ENCODE measurements at regions not wholly inside any gene's neighbourhood (a gene's known extent, or its start where the extent isn't known, plus 50 kb on each side); places are given as distances from the start of the nearest gene placed in this dataset.
A peak's percentile ranks its signal among the peaks of the same experiment; 100 is the strongest.

DNA sequence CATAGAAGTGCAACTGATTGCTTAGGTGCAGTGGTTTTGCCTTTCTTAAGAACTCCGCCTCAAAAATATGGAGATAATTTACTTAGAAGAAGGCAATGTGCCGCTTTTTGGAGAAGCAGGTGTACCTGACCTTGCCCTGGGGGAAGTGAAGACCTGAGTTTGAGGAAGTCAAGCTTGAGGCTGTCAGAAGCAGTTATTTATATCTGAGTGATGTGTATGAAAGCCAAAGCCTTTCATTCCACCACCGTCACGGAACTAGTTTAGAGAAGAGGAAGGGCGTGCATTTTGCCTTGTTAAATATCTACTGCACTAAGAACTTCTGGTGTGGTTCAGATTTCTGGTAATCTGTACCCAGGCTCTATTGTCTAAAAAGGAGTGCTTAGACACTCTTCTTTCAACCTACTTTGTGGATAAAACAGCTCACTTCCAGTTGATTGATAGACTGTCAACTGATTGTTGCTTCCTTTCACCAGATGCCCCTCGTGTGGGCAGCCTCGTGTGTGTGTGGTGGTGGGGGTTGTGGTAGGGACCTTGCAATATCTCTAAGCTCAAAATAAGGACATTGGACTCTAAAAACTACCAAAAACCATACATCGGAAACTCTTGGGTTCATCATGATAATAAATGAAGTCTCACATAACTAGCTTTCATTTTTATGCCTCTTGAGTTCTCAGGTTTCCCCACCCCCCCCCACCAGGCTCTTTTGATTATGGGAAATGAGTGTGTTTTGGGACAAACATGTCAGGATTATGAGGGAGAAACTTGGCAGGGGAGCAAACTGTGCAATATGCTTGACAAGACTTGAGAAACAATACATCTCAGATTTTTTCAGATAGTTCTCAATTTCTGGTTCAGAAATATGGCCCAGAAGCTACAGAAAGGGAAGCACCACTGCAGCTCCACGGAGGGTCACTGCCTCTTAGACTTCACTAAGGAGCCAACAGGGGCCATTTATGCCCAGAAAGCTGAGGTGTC is 78.6 kb downstream of the ARF6 start:
- Histone ChIP-seq H3K27me3 (ENCODE audit: control insufficient read depth in 2 of 2, insufficient read depth in 2 of 2, low read length in 2 of 2) (no peaks in the 10 kb centered on the region), H3K9ac (ENCODE audit: low read depth in 1 of 2, low read length in 2 of 2) (peak overlapping the region; percentile 65 to 69), H3K9me3 (ENCODE audit: control insufficient read depth in 2 of 2, low read length in 2 of 2) (no peaks in the 10 kb centered on the region), H3K27ac (ENCODE audit: low read depth in 2 of 2, low read length in 2 of 2) (peak overlapping the region; percentile 95 to 97), H3K4me1 (ENCODE audit: control insufficient read depth in 2 of 2, insufficient read depth in 2 of 2, low read length in 2 of 2) (peaks cover 55 to 58% of the 10 kb centered on the region in 2 donors), H3K36me3 (ENCODE audit: control insufficient read depth in 2 of 2, insufficient read depth in 2 of 2, low read length in 2 of 2) (no peaks in the 10 kb centered on the region), H3K4me3 (ENCODE audit: low read length in 2 of 2) (peak overlapping the region; percentile 36 to 62)

DNA sequence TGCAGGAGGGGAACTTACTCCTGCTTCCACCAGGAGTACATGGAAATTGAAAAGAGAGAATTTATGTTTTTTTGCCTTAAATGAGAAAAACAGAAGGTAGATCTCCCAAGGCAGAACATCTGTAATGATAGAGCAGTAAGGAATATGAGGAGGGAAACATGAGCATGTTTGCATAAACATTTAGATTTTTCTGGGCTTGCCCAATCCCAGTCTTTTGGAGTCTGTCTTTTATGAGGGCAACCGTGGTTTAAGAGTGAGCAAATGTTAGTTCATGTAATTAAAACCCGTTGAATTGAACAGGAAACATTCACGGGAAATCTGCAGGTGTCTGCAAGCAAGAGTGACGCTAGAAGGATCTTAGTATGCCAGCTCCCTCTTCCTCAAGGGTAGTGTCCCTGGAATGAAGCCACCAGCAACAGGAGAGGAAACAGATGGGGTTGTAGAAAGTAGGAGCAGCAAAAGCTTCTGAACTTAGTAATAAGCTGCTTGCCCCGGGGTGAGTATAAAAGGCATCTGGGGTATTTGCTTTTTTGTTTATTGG is 79.3 kb downstream of the ARF6 start:
- peak overlapping the region; percentile 95 to 97 for H3K27ac ChIP-seq (ENCODE audit: low read depth in 2 of 2, low read length in 2 of 2)
- no peaks in the 10 kb centered on the region for H3K9me3 ChIP-seq (ENCODE audit: control insufficient read depth in 2 of 2, low read length in 2 of 2)
- no peaks in the 10 kb centered on the region for H3K27me3 ChIP-seq (ENCODE audit: control insufficient read depth in 2 of 2, insufficient read depth in 2 of 2, low read length in 2 of 2)
- H3K4me3 ChIP-seq (ENCODE audit: low read length in 2 of 2): peak overlapping the region; percentile 51 to 62
- peaks cover 57 to 58% of the 10 kb centered on the region in 2 donors for H3K4me1 ChIP-seq (ENCODE audit: control insufficient read depth in 2 of 2, insufficient read depth in 2 of 2, low read length in 2 of 2)
- peak overlapping the region; percentile 52 to 65 for H3K9ac ChIP-seq (ENCODE audit: low read depth in 1 of 2, low read length in 2 of 2)
- no peaks in the 10 kb centered on the region for H3K36me3 ChIP-seq (ENCODE audit: control insufficient read depth in 2 of 2, insufficient read depth in 2 of 2, low read length in 2 of 2)

DNA sequence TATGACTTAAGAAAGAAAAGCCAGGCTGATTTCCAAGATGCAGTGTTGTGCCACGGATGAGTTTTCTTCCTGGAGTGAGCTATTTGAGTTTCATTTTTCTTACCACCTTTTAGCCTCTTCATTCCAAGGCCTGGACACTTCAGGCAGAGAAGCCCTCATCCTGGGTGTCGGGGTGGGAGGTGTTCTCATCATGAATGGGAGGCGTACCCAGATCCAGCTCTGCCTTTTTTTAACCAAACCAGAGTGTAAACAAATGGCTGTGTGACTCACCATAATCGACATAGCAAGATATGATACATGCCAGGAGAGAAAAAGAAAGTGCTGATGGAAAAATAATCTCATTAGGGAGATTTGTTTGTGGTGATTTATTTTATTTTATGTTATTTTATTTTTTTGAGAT is 79.9 kb downstream of the ARF6 start:
- Histone ChIP-seq H3K9me3 (ENCODE audit: control insufficient read depth in 2 of 2, low read length in 2 of 2) (no peaks in the 10 kb centered on the region), H3K4me3 (ENCODE audit: low read length in 2 of 2) (peak overlapping the region; percentile 51 to 62), H3K27ac (ENCODE audit: low read depth in 2 of 2, low read length in 2 of 2) (peak overlapping the region; percentile 95 to 97), H3K36me3 (ENCODE audit: control insufficient read depth in 2 of 2, insufficient read depth in 2 of 2, low read length in 2 of 2) (no peaks in the 10 kb centered on the region), H3K4me1 (ENCODE audit: control insufficient read depth in 2 of 2, insufficient read depth in 2 of 2, low read length in 2 of 2) (peaks cover 62 to 65% of the 10 kb centered on the region in 2 donors), H3K27me3 (ENCODE audit: control insufficient read depth in 2 of 2, insufficient read depth in 2 of 2, low read length in 2 of 2) (no peaks in the 10 kb centered on the region), H3K9ac (ENCODE audit: low read depth in 1 of 2, low read length in 2 of 2) (peak overlapping the region; percentile 52 to 65)

DNA sequence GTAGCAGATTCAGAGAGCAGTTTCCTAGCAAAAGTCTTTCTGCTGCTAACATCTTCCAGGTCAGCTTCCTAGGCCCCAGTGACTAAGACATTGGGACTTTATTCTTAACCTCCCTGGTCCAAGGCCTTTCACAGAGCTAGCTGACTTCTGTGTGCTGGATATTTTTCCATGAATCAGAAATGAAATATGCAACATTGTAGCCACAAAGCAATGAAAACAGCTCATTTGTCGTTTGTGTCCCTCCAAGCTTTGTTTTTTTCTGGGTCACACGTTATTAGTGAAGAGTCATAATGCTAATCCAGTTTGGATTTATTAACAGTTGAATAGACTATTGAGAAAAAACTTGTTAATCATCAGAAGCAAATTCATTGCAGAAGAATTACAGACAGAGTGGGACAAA is 82.4 kb downstream of the ARF6 start:
- H3K27ac ChIP-seq (ENCODE audit: low read depth in 2 of 2, low read length in 2 of 2): peak overlapping the region; percentile 73 to 74
- peaks cover 60% of the 10 kb centered on the region in 2 donors for H3K4me1 ChIP-seq (ENCODE audit: control insufficient read depth in 2 of 2, insufficient read depth in 2 of 2, low read length in 2 of 2)
- H3K4me3 ChIP-seq (ENCODE audit: low read length in 2 of 2): no peak overlapping the region
- H3K9ac ChIP-seq (ENCODE audit: low read depth in 1 of 2, low read length in 2 of 2): peak overlapping the region; percentile 0 to 14
- no peaks in the 10 kb centered on the region for H3K36me3 ChIP-seq (ENCODE audit: control insufficient read depth in 2 of 2, insufficient read depth in 2 of 2, low read length in 2 of 2)
- H3K27me3 ChIP-seq (ENCODE audit: control insufficient read depth in 2 of 2, insufficient read depth in 2 of 2, low read length in 2 of 2): no peaks in the 10 kb centered on the region
- H3K9me3 ChIP-seq (ENCODE audit: control insufficient read depth in 2 of 2, low read length in 2 of 2): no peaks in the 10 kb centered on the region

DNA sequence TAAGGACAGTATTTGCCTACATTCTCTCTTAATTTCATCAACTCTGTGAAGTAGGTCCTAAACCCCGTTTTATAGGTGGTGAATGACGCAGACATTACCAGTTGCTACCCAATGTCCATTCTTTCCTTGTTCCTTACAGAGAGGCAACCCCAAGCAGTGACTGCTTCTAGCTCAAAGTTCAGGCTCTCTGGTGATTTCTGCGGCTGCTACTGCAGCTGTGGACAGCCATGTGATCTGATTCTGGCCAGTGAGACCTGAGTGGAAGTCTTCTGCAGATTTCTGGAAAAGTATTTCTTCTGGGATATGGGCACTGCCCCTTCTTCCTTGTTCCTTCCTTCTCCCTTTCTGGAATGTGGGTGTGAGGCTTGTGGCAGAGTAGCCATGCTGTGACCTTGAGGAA is 82.9 kb downstream of the ARF6 start:
- H3K4me1 ChIP-seq (ENCODE audit: control insufficient read depth in 2 of 2, insufficient read depth in 2 of 2, low read length in 2 of 2): peaks cover 54 to 55% of the 10 kb centered on the region in 2 donors
- no peaks in the 10 kb centered on the region for H3K36me3 ChIP-seq (ENCODE audit: control insufficient read depth in 2 of 2, insufficient read depth in 2 of 2, low read length in 2 of 2)
- H3K9me3 ChIP-seq (ENCODE audit: control insufficient read depth in 2 of 2, low read length in 2 of 2): no peaks in the 10 kb centered on the region
- no peaks in the 10 kb centered on the region for H3K27me3 ChIP-seq (ENCODE audit: control insufficient read depth in 2 of 2, insufficient read depth in 2 of 2, low read length in 2 of 2)
- H3K27ac ChIP-seq (ENCODE audit: low read depth in 2 of 2, low read length in 2 of 2): peak overlapping the region; percentile 73 to 74
- H3K9ac ChIP-seq (ENCODE audit: low read depth in 1 of 2, low read length in 2 of 2): peak overlapping the region in 1 of 2 donors; percentile 14
- H3K4me3 ChIP-seq (ENCODE audit: low read length in 2 of 2): no peak overlapping the region

DNA sequence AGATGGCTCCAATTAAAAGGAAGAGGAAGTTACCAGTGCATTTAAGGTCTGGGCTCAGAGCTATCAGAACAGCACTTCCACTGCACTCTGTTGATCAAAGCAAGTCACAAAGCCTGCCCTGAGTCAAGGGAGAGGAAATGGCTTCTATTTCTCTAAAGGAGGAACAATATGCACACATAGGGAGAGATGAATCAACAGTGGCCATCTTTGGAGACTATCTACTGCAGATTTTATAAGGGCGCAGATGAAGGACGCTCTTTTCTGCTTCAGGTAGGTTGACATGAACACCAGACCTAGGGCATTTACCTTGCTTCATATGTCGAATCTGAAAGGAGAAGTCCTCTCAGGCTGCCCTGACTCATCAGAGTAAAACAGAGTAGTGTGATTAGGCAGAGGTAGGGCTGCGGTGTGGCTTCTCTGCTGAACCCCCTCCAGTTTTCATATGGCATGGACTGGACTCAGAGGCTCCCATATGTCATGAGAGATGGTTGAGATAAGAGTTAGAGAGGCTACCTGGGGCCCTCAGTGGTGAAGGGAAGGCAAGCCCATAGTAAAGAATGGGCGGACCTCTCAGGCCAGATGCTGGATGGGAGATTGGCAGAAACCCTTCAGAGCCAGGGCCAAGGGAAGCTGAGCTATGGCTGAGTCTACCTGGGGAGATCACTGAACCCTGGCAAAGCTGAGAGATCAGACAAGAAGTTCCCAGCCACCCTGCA is 84.4 kb downstream of the ARF6 start:
- Histone ChIP-seq H3K9ac (ENCODE audit: low read depth in 1 of 2, low read length in 2 of 2) (no peak overlapping the region), H3K4me3 (ENCODE audit: low read length in 2 of 2) (peak overlapping the region in 1 of 2 donors; percentile 24), H3K27ac (ENCODE audit: low read depth in 2 of 2, low read length in 2 of 2) (peak overlapping the region; percentile 73 to 74), H3K27me3 (ENCODE audit: control insufficient read depth in 2 of 2, insufficient read depth in 2 of 2, low read length in 2 of 2) (no peaks in the 10 kb centered on the region), H3K36me3 (ENCODE audit: control insufficient read depth in 2 of 2, insufficient read depth in 2 of 2, low read length in 2 of 2) (no peaks in the 10 kb centered on the region), H3K9me3 (ENCODE audit: control insufficient read depth in 2 of 2, low read length in 2 of 2) (no peaks in the 10 kb centered on the region), H3K4me1 (ENCODE audit: control insufficient read depth in 2 of 2, insufficient read depth in 2 of 2, low read length in 2 of 2) (peaks cover 40 to 42% of the 10 kb centered on the region in 2 donors)

DNA sequence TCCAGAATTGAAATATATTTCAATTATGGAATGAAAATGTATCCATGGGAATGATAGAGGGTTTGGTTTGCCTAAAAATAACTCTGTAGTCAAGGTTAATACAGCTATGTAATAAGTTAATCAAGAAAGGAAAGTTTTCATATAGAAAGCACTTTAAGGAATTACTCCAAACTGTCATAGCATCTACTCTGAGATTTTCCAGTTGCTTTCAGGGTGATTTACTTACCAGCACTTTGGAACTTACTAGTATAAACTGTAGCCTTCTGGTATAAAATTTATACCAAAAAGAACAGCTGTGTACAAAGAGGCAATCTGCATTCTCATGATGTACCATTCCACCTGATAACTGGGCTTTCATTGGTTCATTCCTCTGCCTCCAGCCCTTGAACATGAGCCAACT is 87.1 kb downstream of the ARF6 start:
- H3K4me3 ChIP-seq (ENCODE audit: low read length in 2 of 2): no peak overlapping the region
- no peaks in the 10 kb centered on the region for H3K36me3 ChIP-seq (ENCODE audit: control insufficient read depth in 2 of 2, insufficient read depth in 2 of 2, low read length in 2 of 2)
- H3K27ac ChIP-seq (ENCODE audit: low read depth in 2 of 2, low read length in 2 of 2): no peak overlapping the region

DNA sequence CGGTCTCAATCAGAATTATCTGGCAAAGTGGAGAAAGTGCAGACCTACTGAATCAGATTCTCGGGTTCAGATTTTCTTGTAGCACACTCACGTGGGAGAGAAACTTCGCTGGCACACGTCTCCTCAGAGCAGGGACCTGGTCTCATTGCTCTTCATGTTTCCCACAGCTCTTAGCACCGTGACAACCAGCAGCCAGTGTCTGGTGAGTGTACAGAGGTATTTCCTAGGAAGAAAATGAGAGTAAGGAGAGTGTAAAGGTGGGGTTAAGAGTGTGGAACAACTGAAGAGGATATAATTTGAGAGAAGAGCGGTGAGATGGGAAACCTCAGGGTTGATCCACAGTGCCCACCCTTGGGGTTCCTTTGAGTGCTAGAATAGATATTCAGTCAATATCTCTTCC is 89.2 kb downstream of the ARF6 start:
- H3K4me3 ChIP-seq (ENCODE audit: low read length in 2 of 2): peak overlapping the region in 1 of 2 donors; percentile 26
- peaks cover 10 to 14% of the 10 kb centered on the region in 2 donors for H3K4me1 ChIP-seq (ENCODE audit: control insufficient read depth in 2 of 2, insufficient read depth in 2 of 2, low read length in 2 of 2)
- H3K9ac ChIP-seq (ENCODE audit: low read depth in 1 of 2, low read length in 2 of 2): no peak overlapping the region
- H3K27me3 ChIP-seq (ENCODE audit: control insufficient read depth in 2 of 2, insufficient read depth in 2 of 2, low read length in 2 of 2): no peaks in the 10 kb centered on the region
- no peak overlapping the region for H3K27ac ChIP-seq (ENCODE audit: low read depth in 2 of 2, low read length in 2 of 2)
- no peaks in the 10 kb centered on the region for H3K9me3 ChIP-seq (ENCODE audit: control insufficient read depth in 2 of 2, low read length in 2 of 2)
- H3K36me3 ChIP-seq (ENCODE audit: control insufficient read depth in 2 of 2, insufficient read depth in 2 of 2, low read length in 2 of 2): no peaks in the 10 kb centered on the region

More for the DNA sequence above, 87.1 kb downstream of the ARF6 start:
- peaks cover 22 to 25% of the 10 kb centered on the region in 2 donors for H3K4me1 ChIP-seq (ENCODE audit: control insufficient read depth in 2 of 2, insufficient read depth in 2 of 2, low read length in 2 of 2)
- no peaks in the 10 kb centered on the region for H3K27me3 ChIP-seq (ENCODE audit: control insufficient read depth in 2 of 2, insufficient read depth in 2 of 2, low read length in 2 of 2)
- no peaks in the 10 kb centered on the region for H3K9me3 ChIP-seq (ENCODE audit: control insufficient read depth in 2 of 2, low read length in 2 of 2)
- no peak overlapping the region for H3K9ac ChIP-seq (ENCODE audit: low read depth in 1 of 2, low read length in 2 of 2)

DNA sequence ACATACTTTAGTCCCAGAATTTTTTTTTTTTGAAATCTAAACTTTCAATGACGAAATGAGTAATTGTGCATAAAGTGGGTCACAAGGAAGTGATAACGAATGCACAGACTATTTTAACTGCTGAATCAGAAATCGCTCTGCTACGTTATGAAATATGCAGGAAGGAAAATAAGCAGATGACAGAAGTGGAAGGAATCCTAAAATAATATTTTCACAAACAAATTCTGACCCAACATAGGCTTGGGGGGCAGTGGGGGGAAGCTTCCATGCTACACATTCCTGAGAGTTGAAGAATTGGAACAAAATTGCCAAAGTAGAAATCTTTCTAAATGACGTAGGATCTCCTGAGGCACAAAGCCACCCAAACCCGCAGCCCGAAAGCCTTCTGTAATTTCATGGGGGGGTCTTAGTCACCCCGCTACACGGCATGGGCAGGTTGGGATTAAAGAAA is 89.6 kb downstream of the ARF6 start:
- peaks cover 7 to 10% of the 10 kb centered on the region in 2 donors for H3K4me1 ChIP-seq (ENCODE audit: control insufficient read depth in 2 of 2, insufficient read depth in 2 of 2, low read length in 2 of 2)
- no peaks in the 10 kb centered on the region for H3K9me3 ChIP-seq (ENCODE audit: control insufficient read depth in 2 of 2, low read length in 2 of 2)
- peak overlapping the region in 1 of 2 donors; percentile 35 for H3K9ac ChIP-seq (ENCODE audit: low read depth in 1 of 2, low read length in 2 of 2)
- no peaks in the 10 kb centered on the region for H3K27me3 ChIP-seq (ENCODE audit: control insufficient read depth in 2 of 2, insufficient read depth in 2 of 2, low read length in 2 of 2)
- H3K27ac ChIP-seq (ENCODE audit: low read depth in 2 of 2, low read length in 2 of 2): peak overlapping the region in 1 of 2 donors; percentile 3
- no peaks in the 10 kb centered on the region for H3K36me3 ChIP-seq (ENCODE audit: control insufficient read depth in 2 of 2, insufficient read depth in 2 of 2, low read length in 2 of 2)
- peak overlapping the region in 1 of 2 donors; percentile 26 for H3K4me3 ChIP-seq (ENCODE audit: low read length in 2 of 2)

All from mucosa of rectum (tissue), 2 donors.